HepG2 (cell line): ENCODE measurements at regions not wholly inside any gene's neighbourhood (a gene's known extent, or its start where the extent isn't known, plus 50 kb on each side); places are given as distances from the start of the nearest gene placed in this dataset.

ENCODE experiments used
- FOXK2 ChIP-seq: fragments of 450-650 bp; IDR thresholded peaks from 2 replicates; pipeline ENCODE4 v1.6.1; 2016
- KAT2B ChIP-seq: fragments of 150-350 bp; IDR thresholded peaks from 2 replicates; pipeline ENCODE4 v1.6.1; 2014; ENCODE audit warnings: low read depth, low read length, borderline replicate concordance
- KDM3A ChIP-seq: IDR thresholded peaks from 2 replicates; pipeline ENCODE4 v1.6.1; 2018; ENCODE audit warnings: low read depth, missing compliant biosample characterization
- MIER2 ChIP-seq: IDR thresholded peaks from 2 replicates; pipeline ENCODE4 v1.6.1; 2016; ENCODE audit warnings: missing biosample characterization, missing genetic modification reagents
- MNT ChIP-seq: fragments of 450-650 bp; IDR thresholded peaks from 2 replicates; pipeline ENCODE4 v1.6.1; 2016
- NFKB2 ChIP-seq: sonication (generic); formaldehyde crosslinking; IDR thresholded peaks from 2 replicates; pipeline ENCODE4 v1.4.0; 2020; ENCODE audit warnings: missing genetic modification reagents, borderline replicate concordance
- NFYC ChIP-seq: IDR thresholded peaks from 2 replicates; pipeline ENCODE4 v1.6.1; 2016; ENCODE audit warnings: missing genetic modification reagents, missing compliant biosample characterization
- RFX5 ChIP-seq: IDR thresholded peaks from 2 replicates; pipeline ENCODE4 v1.6.1; 2011; ENCODE audit warnings: low read depth, low read length, improper control_type of control experiment
- RFXAP ChIP-seq: sonication (generic); formaldehyde crosslinking; IDR thresholded peaks from 2 replicates; pipeline ENCODE4 v1.4.0; 2020; ENCODE audit warnings: missing genetic modification reagents, borderline replicate concordance
- TRIM22 ChIP-seq: fragments of 450-650 bp; IDR thresholded peaks from 2 replicates; pipeline ENCODE4 v1.6.1; 2017
- ZFP90 ChIP-seq: sonication (generic); formaldehyde crosslinking; IDR thresholded peaks from 2 replicates; pipeline ENCODE4 v1.8.0; 2022; ENCODE audit warnings: missing genetic modification reagents, mild to moderate bottlenecking, inconsistent platforms, borderline replicate concordance
- ZNF142 ChIP-seq: sonication (generic); formaldehyde crosslinking; IDR thresholded peaks from 2 replicates; pipeline ENCODE4 v1.4.0; 2020; ENCODE audit warnings: missing genetic modification reagents
- ZNF282 ChIP-seq: fragments of 450-650 bp; IDR thresholded peaks from 2 replicates; pipeline ENCODE4 v1.6.1; 2018; ENCODE audit not compliant: partially characterized antibody
- ZNF3 ChIP-seq: IDR thresholded peaks from 2 replicates; pipeline ENCODE4 v1.7.0; 2017; ENCODE audit warnings: inconsistent platforms
- ZNF710 ChIP-seq: sonication (generic); formaldehyde crosslinking; IDR thresholded peaks from 2 replicates; pipeline ENCODE4 v1.5.0; 2020; ENCODE audit warnings: mild to moderate bottlenecking, missing genetic modification reagents, borderline replicate concordance

GRCh38 chr5:156271569-156271968 lies 55.4 kb upstream of the SGCD start (continued):
- TF ChIP-seq ZNF142 (CRISPR knock-in tag) (no peak), MNT (no peak), KAT2B (no peak), RFXAP (CRISPR knock-in tag) (no peak), KDM3A (no peak), FOXK2 (no peak), ZNF710 (CRISPR knock-in tag) (no peak), NFYC (CRISPR knock-in tag) (no peak), MIER2 (no peak), RFX5 (no peak), TRIM22 (no peak), NFKB2 (CRISPR knock-in tag) (no peak), ZNF3 (CRISPR knock-in tag) (no peak), ZNF282 (no peak), ZFP90 (CRISPR knock-in tag) (no peak)
